ENCODE measurements at regions not wholly inside any gene's neighbourhood (a gene's known extent, or its start where the extent isn't known, plus 50 kb on each side); places are given as distances from the start of the nearest gene placed in this dataset.

DNA sequence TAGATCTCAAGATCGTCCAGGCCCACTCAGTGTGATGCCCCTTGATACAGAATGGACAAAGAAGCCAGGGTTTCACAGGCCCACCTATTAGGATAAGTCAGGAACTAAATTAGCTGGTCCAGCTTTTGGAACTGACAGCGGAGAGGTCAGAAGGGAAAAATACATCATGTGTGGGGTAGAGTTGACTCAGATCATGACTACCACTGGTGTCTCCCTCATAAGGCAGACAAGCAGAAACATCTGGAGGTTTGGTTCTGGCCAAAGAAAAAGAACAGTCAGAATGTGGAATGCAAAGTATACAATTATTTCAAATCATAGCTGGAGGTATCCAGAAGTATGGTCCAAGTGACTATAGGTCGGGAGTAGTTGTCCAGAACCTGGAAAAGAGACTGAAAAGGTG lies 621.1 kb upstream of the CELF2 start:
- TF ChIP-seq, protein P1, sequence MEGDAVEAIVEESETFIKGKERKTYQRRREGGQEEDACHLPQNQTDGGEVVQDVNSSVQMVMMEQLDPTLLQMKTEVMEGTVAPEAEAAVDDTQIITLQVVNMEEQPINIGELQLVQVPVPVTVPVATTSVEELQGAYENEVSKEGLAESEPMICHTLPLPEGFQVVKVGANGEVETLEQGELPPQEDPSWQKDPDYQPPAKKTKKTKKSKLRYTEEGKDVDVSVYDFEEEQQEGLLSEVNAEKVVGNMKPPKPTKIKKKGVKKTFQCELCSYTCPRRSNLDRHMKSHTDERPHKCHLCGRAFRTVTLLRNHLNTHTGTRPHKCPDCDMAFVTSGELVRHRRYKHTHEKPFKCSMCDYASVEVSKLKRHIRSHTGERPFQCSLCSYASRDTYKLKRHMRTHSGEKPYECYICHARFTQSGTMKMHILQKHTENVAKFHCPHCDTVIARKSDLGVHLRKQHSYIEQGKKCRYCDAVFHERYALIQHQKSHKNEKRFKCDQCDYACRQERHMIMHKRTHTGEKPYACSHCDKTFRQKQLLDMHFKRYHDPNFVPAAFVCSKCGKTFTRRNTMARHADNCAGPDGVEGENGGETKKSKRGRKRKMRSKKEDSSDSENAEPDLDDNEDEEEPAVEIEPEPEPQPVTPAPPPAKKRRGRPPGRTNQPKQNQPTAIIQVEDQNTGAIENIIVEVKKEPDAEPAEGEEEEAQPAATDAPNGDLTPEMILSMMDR (conservative IDR thresholded peaks at IDR 0.05; ENCODE audit: low read depth) = no peak
- no peak overlapping the region for H3K27ac ChIP-seq
- CTCF ChIA-PET = no interaction called here
- POLR2A ChIA-PET (ENCODE audit: low non-redundant PET) = no interaction called here
- DNase-seq (ENCODE audit: low spot score) = no peak

DNA sequence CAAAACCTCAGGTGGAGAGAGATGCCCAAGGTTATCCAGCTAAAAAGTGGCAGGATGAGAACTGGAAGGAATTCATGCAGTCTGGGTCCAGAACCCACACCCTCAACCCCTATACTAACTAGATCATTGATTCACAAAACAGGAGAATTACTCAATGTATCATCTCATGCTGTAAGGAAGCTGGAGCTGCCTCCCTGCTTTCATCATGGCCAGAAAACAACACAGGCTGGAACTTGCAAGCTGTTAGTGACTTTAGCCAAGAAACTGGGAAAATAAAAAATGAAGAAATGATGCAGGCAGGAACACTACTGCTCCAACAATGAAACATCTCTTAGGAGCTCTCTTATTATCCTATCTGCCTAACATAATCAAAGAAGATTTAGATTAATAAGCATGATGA lies 619.8 kb upstream of the CELF2 start:
- no peak overlapping the region for H3K27ac ChIP-seq
- POLR2A ChIA-PET (ENCODE audit: low non-redundant PET) = no interaction called here
- CTCF ChIA-PET = no interaction called here
- DNase-seq (ENCODE audit: low spot score) = no peak
- TF ChIP-seq, protein P1 (conservative IDR thresholded peaks at IDR 0.05; ENCODE audit: low read depth) = no peak

DNA sequence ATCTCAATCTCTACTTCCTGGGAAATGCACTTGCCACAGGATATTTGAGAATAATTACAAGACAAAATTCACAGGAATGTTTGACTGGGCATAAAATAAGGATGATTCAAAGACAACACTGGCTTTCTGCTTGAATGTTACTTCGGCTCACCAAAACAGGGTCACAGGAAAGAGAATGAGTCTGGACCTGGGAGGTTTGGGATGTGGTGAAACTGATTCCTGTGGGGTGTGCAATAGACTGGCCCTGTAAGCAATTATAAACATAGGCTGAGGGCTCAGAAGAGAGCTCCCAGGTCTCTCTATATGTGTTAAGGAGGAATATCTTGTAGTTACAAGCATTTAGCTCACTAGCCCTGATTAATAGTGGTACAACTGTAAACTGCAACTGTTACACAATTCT lies 613.9 kb upstream of the CELF2 start:
- TF ChIP-seq, protein P1 (conservative IDR thresholded peaks at IDR 0.05; ENCODE audit: low read depth) = no peak
- H3K27ac ChIP-seq = no peak overlapping the region
- ChIA-PET CTCF (no interaction called here), POLR2A (ENCODE audit: low non-redundant PET) (no interaction called here)
- no peak for DNase-seq (ENCODE audit: low spot score)

DNA sequence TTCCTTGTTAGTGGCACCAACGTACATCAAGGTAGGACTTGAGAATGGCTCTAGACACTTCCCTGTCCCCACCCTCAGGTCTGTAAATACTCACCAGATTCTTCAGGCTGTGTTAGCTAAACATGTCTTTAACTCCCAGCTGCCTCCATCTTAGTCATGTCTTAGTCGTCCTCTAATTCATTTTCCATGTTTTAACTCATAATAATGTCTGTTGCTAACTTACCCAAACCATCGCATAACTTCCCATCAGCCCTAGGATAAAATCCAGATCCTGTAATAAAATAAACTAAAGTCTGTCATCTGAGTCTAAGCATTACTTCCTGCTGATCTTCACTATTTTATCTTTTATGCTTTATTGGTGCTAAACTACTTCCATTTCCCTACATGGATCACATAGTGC lies 600.0 kb upstream of the CELF2 start:
- POLR2A ChIA-PET (ENCODE audit: low non-redundant PET) = no interaction called here
- CTCF ChIA-PET = no interaction called here
- TF ChIP-seq, protein P1 (conservative IDR thresholded peaks at IDR 0.05; ENCODE audit: low read depth) = no peak
- H3K27ac ChIP-seq = no peak overlapping the region
- no peak for DNase-seq (ENCODE audit: low spot score)

DNA sequence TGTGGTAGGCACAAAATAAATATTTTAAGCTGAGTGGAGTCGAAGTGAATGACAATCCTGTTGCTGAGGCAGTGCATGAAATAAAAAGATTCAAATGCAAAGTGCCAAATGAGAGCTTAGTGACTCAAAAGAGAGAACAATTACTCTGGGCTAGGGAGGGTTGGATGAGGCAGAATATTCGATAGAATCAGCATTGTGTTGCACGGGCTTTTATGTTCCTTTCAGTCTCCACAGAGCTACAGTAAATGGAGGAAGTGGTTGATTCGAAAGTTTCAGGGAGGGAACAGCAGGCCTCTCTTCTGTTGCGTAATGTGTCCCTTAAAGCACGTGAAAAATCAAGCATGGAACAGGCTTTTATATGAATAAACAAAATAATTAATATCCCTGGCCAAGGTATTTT lies 599.3 kb upstream of the CELF2 start:
- ChIA-PET CTCF (no interaction called here), POLR2A (ENCODE audit: low non-redundant PET) (no interaction called here)
- TF ChIP-seq, protein P1 (conservative IDR thresholded peaks at IDR 0.05; ENCODE audit: low read depth) = no peak
- no peak overlapping the region for H3K27ac ChIP-seq
- DNase-seq (ENCODE audit: low spot score) = no peak

DNA sequence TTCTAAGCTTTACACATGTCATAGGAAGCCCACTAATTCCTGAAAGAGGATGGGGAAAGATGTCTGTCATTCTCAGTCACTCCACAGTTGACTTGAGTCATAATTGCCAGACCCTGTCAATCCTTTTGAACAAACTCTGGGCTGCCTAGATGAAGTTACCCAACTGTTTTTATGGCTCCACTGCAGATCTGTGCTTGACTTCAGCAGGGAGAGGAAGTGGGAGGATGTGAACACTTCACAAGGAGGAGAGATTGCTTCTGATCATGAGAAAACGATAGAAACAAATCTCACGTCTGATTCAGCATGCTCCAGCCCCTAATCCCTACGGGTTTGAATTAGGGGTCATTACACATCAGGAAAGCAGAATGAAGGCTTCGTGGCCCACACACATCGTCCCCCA lies 596.6 kb upstream of the CELF2 start:
- POLR2A ChIA-PET (ENCODE audit: low non-redundant PET) = no interaction called here
- no peak for DNase-seq (ENCODE audit: low spot score)

More for the DNA sequence above, 596.6 kb upstream of the CELF2 start:
- TF ChIP-seq, protein P1 (conservative IDR thresholded peaks at IDR 0.05; ENCODE audit: low read depth) = no peak
- no peak overlapping the region for H3K27ac ChIP-seq
- CTCF ChIA-PET = interaction anchor here (0.6 kb wide), 1 partner anchor 373 kb away, joined by 3 read pairs; no protein-coding TSS in a partner anchor

Data from RWPE1 (cell line).